ENCODE measurements at regions not wholly inside any gene's neighbourhood (a gene's known extent, or its start where the extent isn't known, plus 50 kb on each side); places are given as distances from the start of the nearest gene placed in this dataset.

GRCh38 chr11:134646561-134646960 is 234.5 kb upstream of the B3GAT1 start:
- H3K36me3 ChIP-seq = no peaks in the 10 kb centered on the region
- no peak overlapping the region for H3K27ac ChIP-seq
- no peaks in the 10 kb centered on the region for H3K4me1 ChIP-seq (ENCODE audit: insufficient read depth)
- TF ChIP-seq POLR2A (IDR thresholded peaks at IDR 0.05) (no peak), EP300 (IDR thresholded peaks at IDR 0.05) (no peak), CTCF (IDR thresholded peaks at IDR 0.05) (no peak)
- no peaks in the 10 kb centered on the region for H3K9me3 ChIP-seq
- no peak for DNase-seq
- intact Hi-C loops (cut with DNase I) = loop anchor here in 1 of 4 donors (10.0 kb wide), 1 partner anchor 62 kb away; no protein-coding TSS in a partner anchor
- H3K4me3 ChIP-seq = no peak overlapping the region
- no peaks in the 10 kb centered on the region for H3K27me3 ChIP-seq

- Histone ChIP-seq H3K36me3 (no peaks in the 10 kb centered on the region), H3K27me3 (no peaks in the 10 kb centered on the region), H3K4me3 (no peak overlapping the region), H3K9me3 (no peaks in the 10 kb centered on the region), H3K27ac (no peak overlapping the region), H3K4me1 (ENCODE audit: insufficient read depth) (no peaks in the 10 kb centered on the region)
- no peak for DNase-seq
- intact Hi-C loops (cut with DNase I) = loop anchor here in 1 of 4 donors (10.0 kb wide), 1 partner anchor 61 kb away; no protein-coding TSS in a partner anchor
- no peak for TF ChIP-seq POLR2A (IDR thresholded peaks at IDR 0.05)
- TF ChIP-seq EP300 (IDR thresholded peaks at IDR 0.05) = no peak
- no peak for TF ChIP-seq CTCF (IDR thresholded peaks at IDR 0.05)
- WGBS, 3 donors = 74 to 84% (median 81%) methylated on average over 5 of the region's 5 CpGs
Observed at GRCh38 chr11:134645576-134645975, 233.5 kb upstream of the B3GAT1 start.

GRCh38 chr11:134644476-134645456 is 232.7 kb upstream of the B3GAT1 start:
- no peak for TF ChIP-seq POLR2A (IDR thresholded peaks at IDR 0.05)
- no peak for TF ChIP-seq CTCF (IDR thresholded peaks at IDR 0.05)
- TF ChIP-seq EP300 (IDR thresholded peaks at IDR 0.05) = no peak
- Histone ChIP-seq H3K36me3 (no peaks in the 10 kb centered on the region), H3K4me1 (ENCODE audit: insufficient read depth) (no peaks in the 10 kb centered on the region), H3K27ac (no peak overlapping the region), H3K27me3 (no peaks in the 10 kb centered on the region), H3K9me3 (no peaks in the 10 kb centered on the region), H3K4me3 (no peak overlapping the region)
- 11 to 31% (median 12%) methylated on average over 20 of the region's 20 CpGs for WGBS, 3 donors
- DNase-seq = no peak
- intact Hi-C loops (cut with DNase I) = loop anchor here in 1 of 4 donors (10.0 kb wide), 1 partner anchor 60 kb away; no protein-coding TSS in a partner anchor

GRCh38 chr11:134643115-134644012 is 231.3 kb upstream of the B3GAT1 start:
- no peaks in the 10 kb centered on the region for H3K36me3 ChIP-seq
- no peaks in the 10 kb centered on the region for H3K4me1 ChIP-seq (ENCODE audit: insufficient read depth)
- no peak overlapping the region for H3K4me3 ChIP-seq
- H3K27me3 ChIP-seq = no peaks in the 10 kb centered on the region
- no peaks in the 10 kb centered on the region for H3K9me3 ChIP-seq
- no peak overlapping the region for H3K27ac ChIP-seq
- intact Hi-C loops (cut with DNase I) = loop anchor here in 1 of 4 donors (10.0 kb wide), 1 partner anchor 59 kb away; no protein-coding TSS in a partner anchor
- DNase-seq = no peak
- WGBS, 3 donors = 47 to 56% (median 52%) methylated on average over 24 of the region's 24 CpGs
- TF ChIP-seq CTCF (IDR thresholded peaks at IDR 0.05) (no peak), EP300 (IDR thresholded peaks at IDR 0.05) (no peak), POLR2A (IDR thresholded peaks at IDR 0.05) (no peak)
